OCI-LY7 (cell line): ENCODE measurements at regions not wholly inside any gene's neighbourhood (a gene's known extent, or its start where the extent isn't known, plus 50 kb on each side); places are given as distances from the start of the nearest gene placed in this dataset.

Source experiments
- EZH2phosphoT487 ChIP-seq: fragments of 200-600 bp; sonication (generic); IDR thresholded peaks from 2 replicates; pipeline ENCODE4 v1.6.1; 2018; ENCODE audit warnings: low read depth, borderline replicate concordance, mild to moderate bottlenecking, mixed run types, antibody characterized with exemption, low read length, moderate library complexity, mixed read lengths
- TF ChIP-seq, protein P1 (sequence below): fragments of 200-600 bp; sonication (generic); conservative IDR thresholded peaks from 2 replicates; pipeline ENCODE4 v1.5.1; 2014; ENCODE audit warnings: mild to moderate bottlenecking, antibody characterized with exemption, low read length, moderate library complexity, mixed read lengths

- TF ChIP-seq, protein P1, sequence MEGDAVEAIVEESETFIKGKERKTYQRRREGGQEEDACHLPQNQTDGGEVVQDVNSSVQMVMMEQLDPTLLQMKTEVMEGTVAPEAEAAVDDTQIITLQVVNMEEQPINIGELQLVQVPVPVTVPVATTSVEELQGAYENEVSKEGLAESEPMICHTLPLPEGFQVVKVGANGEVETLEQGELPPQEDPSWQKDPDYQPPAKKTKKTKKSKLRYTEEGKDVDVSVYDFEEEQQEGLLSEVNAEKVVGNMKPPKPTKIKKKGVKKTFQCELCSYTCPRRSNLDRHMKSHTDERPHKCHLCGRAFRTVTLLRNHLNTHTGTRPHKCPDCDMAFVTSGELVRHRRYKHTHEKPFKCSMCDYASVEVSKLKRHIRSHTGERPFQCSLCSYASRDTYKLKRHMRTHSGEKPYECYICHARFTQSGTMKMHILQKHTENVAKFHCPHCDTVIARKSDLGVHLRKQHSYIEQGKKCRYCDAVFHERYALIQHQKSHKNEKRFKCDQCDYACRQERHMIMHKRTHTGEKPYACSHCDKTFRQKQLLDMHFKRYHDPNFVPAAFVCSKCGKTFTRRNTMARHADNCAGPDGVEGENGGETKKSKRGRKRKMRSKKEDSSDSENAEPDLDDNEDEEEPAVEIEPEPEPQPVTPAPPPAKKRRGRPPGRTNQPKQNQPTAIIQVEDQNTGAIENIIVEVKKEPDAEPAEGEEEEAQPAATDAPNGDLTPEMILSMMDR: no peak
- no peak for TF ChIP-seq EZH2phosphoT487
Observed at GRCh38 chr3:158026236-158026635, 80.0 kb downstream of the SHOX2 start.
